OCI-M1 (cell line): ENCODE measurements at regions not wholly inside any gene's neighbourhood (a gene's known extent, or its start where the extent isn't known, plus 50 kb on each side); places are given as distances from the start of the nearest gene placed in this dataset.
"Not testable (repeated sequence)": the region's sequence is repeated elsewhere in the genome, so short reads cannot be mapped to it uniquely, and the experiment has no call there.

ENCODE experiments used
- DNase-seq: peaks from one replicate; lab custom pipeline; 2025; lab: John Stamatoyannopoulos, UW

- DNase-seq = not testable (repeated sequence)
Measured at GRCh38 chr15:59783774-59784520, 94.8 kb upstream of the BNIP2 start.

GRCh38 chr15:59779110-59779509, 90.0 kb upstream of the BNIP2 start:
- DNase-seq = no peak

- peak; percentile 8 for DNase-seq
Measured at GRCh38 chr15:59764775-59765174, 75.7 kb upstream of the BNIP2 start.

- DNase-seq = no peak
Measured at GRCh38 chr15:59762558-59762957, 73.4 kb upstream of the BNIP2 start.

GRCh38 chr15:59760256-59760655, 71.1 kb upstream of the BNIP2 start:
- DNase-seq = not testable (repeated sequence)

- peak; percentile 30 for DNase-seq
Measured at GRCh38 chr15:59751552-59752413, 62.7 kb upstream of the BNIP2 start.

GRCh38 chr15:59746777-59747176, 57.7 kb upstream of the BNIP2 start:
- DNase-seq = no peak

- DNase-seq = peak; percentile 38
Measured at GRCh38 chr15:59741274-59741906, 52.3 kb upstream of the BNIP2 start.

GRCh38 chr15:59739557-59740186, 50.6 kb upstream of the BNIP2 start:
- no peak for DNase-seq
